Nephron (organoid): ENCODE measurements at regions not wholly inside any gene's neighbourhood (a gene's known extent, or its start where the extent isn't known, plus 50 kb on each side); places are given as distances from the start of the nearest gene placed in this dataset.

Experiments used
- H3K27ac Mint-ChIP-seq, 3 experiments: 2 replicates each; pipeline ENCODE4 v1.8.0; 2020; ENCODE audit warnings: mixed read lengths in 3 of 3, mild to moderate bottlenecking in 2 of 3, moderate library complexity in 1 of 3
- H3K27me3 Mint-ChIP-seq: 2 replicates; pipeline ENCODE4 v1.8.0; 2021; ENCODE audit warnings: low read depth, mild to moderate bottlenecking, moderate library complexity, mixed read lengths
- H3K36me3 Mint-ChIP-seq: 2 replicates; pipeline ENCODE4 v1.8.0; 2020; ENCODE audit warnings: low read depth, mixed read lengths
- H3K4me1 Mint-ChIP-seq: 2 replicates; pipeline ENCODE4 v1.8.0; 2020; ENCODE audit warnings: mixed read lengths
- H3K4me3 Mint-ChIP-seq, 3 experiments: 2 replicates each; pipeline ENCODE4 v1.8.0; 2020; ENCODE audit warnings: mild to moderate bottlenecking in 3 of 3, mixed read lengths in 3 of 3, moderate library complexity in 2 of 3
- H3K9me3 Mint-ChIP-seq: 2 replicates; pipeline ENCODE4 v1.8.0; 2020; ENCODE audit warnings: mixed read lengths
- TF ChIP-seq, protein P1 (sequence below), 3 experiments: fragments of 200-600 bp; sonication (generic); IDR thresholded peaks; one replicate each; pipeline ENCODE4 v1.5.0; 2021; ENCODE audit warnings: antibody characterized with exemption in 3 of 3; ENCODE audit not compliant: unreplicated experiment in 3 of 3

DNA sequence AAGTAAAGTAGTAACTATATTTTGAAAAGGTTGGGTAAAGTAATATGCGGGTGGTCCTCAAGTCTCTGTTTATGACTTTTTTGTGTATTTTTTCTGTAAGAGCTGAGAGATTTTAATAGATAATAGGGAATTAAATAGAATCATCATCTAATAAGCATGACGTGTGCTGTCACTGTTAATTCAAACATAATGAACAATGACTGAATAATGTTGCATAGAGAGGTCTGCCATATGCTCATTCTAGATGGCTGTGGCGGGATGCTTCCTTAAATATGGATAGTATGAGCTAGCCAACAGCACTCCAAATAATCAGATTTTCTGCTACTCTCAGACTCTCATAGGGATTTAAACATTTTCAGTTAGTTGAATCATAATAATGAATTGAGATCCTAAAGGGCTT, 302.8 kb upstream of the RBMS3 start:
- Mint-ChIP-seq H3K36me3 (no peaks in the 10 kb centered on the region), H3K27ac (no peak overlapping the region), H3K9me3 (no peaks in the 10 kb centered on the region), H3K4me1 (no peaks in the 10 kb centered on the region), H3K4me3 (no peak overlapping the region), H3K27me3 (no peaks in the 10 kb centered on the region)
- TF ChIP-seq, protein P1, sequence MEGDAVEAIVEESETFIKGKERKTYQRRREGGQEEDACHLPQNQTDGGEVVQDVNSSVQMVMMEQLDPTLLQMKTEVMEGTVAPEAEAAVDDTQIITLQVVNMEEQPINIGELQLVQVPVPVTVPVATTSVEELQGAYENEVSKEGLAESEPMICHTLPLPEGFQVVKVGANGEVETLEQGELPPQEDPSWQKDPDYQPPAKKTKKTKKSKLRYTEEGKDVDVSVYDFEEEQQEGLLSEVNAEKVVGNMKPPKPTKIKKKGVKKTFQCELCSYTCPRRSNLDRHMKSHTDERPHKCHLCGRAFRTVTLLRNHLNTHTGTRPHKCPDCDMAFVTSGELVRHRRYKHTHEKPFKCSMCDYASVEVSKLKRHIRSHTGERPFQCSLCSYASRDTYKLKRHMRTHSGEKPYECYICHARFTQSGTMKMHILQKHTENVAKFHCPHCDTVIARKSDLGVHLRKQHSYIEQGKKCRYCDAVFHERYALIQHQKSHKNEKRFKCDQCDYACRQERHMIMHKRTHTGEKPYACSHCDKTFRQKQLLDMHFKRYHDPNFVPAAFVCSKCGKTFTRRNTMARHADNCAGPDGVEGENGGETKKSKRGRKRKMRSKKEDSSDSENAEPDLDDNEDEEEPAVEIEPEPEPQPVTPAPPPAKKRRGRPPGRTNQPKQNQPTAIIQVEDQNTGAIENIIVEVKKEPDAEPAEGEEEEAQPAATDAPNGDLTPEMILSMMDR (IDR thresholded peaks at IDR 0.05; ENCODE audit: unreplicated experiment in 3 of 3) = no peak

DNA sequence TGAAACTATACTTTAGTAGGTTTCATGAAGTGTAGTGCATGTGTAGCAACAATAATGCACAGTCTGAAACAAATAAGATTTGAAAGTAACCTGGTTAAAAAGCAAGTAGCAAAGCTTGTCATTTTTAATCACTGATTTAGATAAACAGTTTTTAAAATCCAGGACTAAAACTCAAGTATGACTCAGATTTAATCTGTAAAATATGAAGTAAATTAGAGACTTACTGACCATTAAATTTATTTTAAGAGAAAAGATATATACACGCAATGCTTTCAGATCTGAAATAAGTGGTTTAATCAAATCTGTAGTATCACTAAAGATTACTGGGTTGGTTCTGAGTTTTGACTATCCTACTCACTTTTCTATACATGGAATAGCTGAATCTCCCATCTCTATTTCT, 300.7 kb upstream of the RBMS3 start:
- no peaks in the 10 kb centered on the region for H3K27me3 Mint-ChIP-seq
- no peaks in the 10 kb centered on the region for H3K9me3 Mint-ChIP-seq
- H3K4me1 Mint-ChIP-seq = no peaks in the 10 kb centered on the region
- TF ChIP-seq, protein P1 (IDR thresholded peaks at IDR 0.05; ENCODE audit: unreplicated experiment in 3 of 3) = no peak
- no peak overlapping the region for H3K27ac Mint-ChIP-seq
- no peaks in the 10 kb centered on the region for H3K36me3 Mint-ChIP-seq
- H3K4me3 Mint-ChIP-seq = no peak overlapping the region

DNA sequence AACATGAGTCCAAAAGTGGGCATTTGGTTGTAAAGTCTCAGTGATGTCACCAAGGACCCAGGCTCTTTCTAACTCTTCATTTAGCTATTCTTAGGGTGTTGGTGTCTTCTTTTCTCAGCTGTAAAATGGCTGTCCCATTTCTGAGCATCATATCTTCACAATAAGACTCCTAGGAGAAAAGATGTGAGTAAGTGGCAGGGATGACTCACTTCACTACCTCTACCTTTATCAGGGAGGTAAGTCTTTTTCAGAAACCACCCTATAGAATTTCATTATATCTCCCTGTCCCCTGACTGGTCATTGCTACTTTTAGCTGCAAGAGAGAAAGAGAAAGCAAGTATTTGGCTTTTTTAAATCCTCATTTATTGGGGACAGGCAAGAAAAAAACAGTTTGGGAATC, 300.2 kb upstream of the RBMS3 start:
- no peaks in the 10 kb centered on the region for H3K9me3 Mint-ChIP-seq
- H3K36me3 Mint-ChIP-seq = no peaks in the 10 kb centered on the region
- H3K4me3 Mint-ChIP-seq = no peak overlapping the region
- H3K27me3 Mint-ChIP-seq = no peaks in the 10 kb centered on the region
- no peaks in the 10 kb centered on the region for H3K4me1 Mint-ChIP-seq
- TF ChIP-seq, protein P1 (IDR thresholded peaks at IDR 0.05; ENCODE audit: unreplicated experiment in 3 of 3) = no peak
- H3K27ac Mint-ChIP-seq = no peak overlapping the region

DNA sequence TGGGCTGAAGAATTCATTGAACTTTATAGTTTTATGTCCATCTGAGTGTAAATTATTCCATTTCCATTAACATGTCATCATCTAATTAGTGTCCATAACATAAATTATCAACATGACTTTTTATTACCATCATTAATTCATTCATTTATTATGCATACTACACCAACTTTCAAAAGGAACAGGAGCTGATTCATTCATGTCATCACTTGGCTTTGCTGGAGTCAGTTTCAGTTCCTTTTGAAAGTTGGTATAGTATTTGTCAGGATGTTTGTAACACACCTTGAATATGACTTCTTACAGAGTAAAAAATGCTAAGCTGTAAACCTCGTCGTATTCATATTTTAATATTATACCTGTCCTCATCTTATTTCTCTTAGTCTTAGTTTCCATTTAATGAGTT, 298.0 kb upstream of the RBMS3 start:
- TF ChIP-seq, protein P1 (IDR thresholded peaks at IDR 0.05; ENCODE audit: unreplicated experiment in 3 of 3) = no peak
- Mint-ChIP-seq H3K27ac (no peak overlapping the region), H3K4me3 (no peak overlapping the region), H3K27me3 (no peaks in the 10 kb centered on the region), H3K9me3 (peaks cover 2% of the 10 kb centered on the region), H3K36me3 (no peaks in the 10 kb centered on the region), H3K4me1 (no peaks in the 10 kb centered on the region)

DNA sequence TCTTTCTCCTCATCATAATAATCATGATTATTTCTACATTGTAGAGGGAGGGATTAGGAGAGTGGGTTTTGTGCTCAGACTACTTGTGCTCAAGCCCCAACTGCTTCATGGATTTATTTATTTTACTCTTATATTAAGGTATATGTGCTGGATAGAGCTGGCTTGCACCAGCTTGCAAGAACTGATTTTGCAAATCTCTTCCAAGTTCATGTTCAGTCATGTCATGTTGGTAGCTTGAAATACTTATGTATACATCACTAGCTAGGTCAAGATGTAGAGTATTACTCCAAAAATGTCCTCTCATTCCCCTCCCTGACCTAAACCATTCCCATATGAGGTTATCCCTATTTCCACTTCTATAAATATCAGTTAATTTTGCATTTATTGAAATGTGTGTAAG, 293.9 kb upstream of the RBMS3 start:
- Mint-ChIP-seq H3K4me3 (no peak overlapping the region), H3K9me3 (peaks cover 10% of the 10 kb centered on the region)

DNA sequence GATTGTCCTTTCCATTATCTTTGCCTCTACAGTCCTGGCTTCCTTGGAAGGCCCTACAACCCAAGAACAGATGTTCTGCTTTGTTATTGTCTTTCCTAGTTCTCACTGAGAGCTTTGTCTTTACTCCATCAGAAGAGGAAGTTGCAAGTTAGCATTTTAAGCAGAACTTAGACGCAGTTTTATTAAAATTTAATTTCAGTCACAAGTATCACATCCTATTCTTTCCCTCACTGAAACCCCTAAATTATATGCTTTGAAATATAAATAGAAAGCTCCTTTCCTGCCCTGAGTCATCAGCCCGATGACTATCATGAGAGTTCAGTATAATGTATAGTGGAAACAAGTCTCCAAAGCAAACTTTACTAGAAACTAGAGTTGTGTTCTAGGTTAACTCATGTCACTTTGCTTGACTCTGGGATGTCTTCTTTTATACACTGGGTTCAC, 291.2 kb upstream of the RBMS3 start:
- TF ChIP-seq, protein P1 (IDR thresholded peaks at IDR 0.05; ENCODE audit: unreplicated experiment in 3 of 3) = no peak
- H3K36me3 Mint-ChIP-seq = no peaks in the 10 kb centered on the region
- H3K4me1 Mint-ChIP-seq = no peaks in the 10 kb centered on the region
- no peak overlapping the region for H3K27ac Mint-ChIP-seq
- no peak overlapping the region for H3K4me3 Mint-ChIP-seq
- peaks cover 3% of the 10 kb centered on the region for H3K27me3 Mint-ChIP-seq
- peaks cover 14% of the 10 kb centered on the region for H3K9me3 Mint-ChIP-seq

More for the DNA sequence above, 293.9 kb upstream of the RBMS3 start:
- TF ChIP-seq, protein P1 (IDR thresholded peaks at IDR 0.05; ENCODE audit: unreplicated experiment in 3 of 3) = no peak
- H3K27ac Mint-ChIP-seq = no peak overlapping the region
- H3K4me1 Mint-ChIP-seq = no peaks in the 10 kb centered on the region
- H3K27me3 Mint-ChIP-seq = no peaks in the 10 kb centered on the region
- H3K36me3 Mint-ChIP-seq = no peaks in the 10 kb centered on the region
